ENCODE measurements at regions not wholly inside any gene's neighbourhood (a gene's known extent, or its start where the extent isn't known, plus 50 kb on each side); places are given as distances from the start of the nearest gene placed in this dataset.

DNA sequence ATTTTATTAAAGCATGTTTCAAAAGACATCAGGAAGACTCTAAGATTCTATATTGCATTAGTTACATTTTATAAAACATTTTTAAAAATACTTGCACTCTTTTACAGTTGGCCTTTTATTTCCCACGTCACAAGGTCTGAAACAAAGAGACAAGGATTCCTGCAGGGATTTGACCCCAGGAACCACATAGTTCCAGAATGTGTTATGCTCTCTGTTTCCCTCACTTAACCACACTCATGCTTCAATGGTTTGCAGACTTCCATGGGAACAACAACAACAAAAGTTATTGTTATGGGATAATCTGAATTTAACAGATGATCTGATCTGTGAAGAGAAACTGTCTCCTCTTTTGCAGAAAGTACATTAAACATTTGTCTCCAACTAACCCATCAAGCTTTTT, 104.3 kb upstream of the PPFIA2 start:
- no peak overlapping the region for H3K4me3 Mint-ChIP-seq (ENCODE audit: unreplicated experiment)
- no peak for DNase-seq (ENCODE audit: extremely low spot score, unreplicated experiment)
- H3K27ac Mint-ChIP-seq (ENCODE audit: unreplicated experiment): no peak overlapping the region
- H3K36me3 Mint-ChIP-seq (ENCODE audit: unreplicated experiment): no peaks in the 10 kb centered on the region
- no peaks in the 10 kb centered on the region for H3K9me3 Mint-ChIP-seq (ENCODE audit: unreplicated experiment)
- no peaks in the 10 kb centered on the region for H3K4me1 Mint-ChIP-seq (ENCODE audit: unreplicated experiment)
- TF ChIP-seq, protein P1, sequence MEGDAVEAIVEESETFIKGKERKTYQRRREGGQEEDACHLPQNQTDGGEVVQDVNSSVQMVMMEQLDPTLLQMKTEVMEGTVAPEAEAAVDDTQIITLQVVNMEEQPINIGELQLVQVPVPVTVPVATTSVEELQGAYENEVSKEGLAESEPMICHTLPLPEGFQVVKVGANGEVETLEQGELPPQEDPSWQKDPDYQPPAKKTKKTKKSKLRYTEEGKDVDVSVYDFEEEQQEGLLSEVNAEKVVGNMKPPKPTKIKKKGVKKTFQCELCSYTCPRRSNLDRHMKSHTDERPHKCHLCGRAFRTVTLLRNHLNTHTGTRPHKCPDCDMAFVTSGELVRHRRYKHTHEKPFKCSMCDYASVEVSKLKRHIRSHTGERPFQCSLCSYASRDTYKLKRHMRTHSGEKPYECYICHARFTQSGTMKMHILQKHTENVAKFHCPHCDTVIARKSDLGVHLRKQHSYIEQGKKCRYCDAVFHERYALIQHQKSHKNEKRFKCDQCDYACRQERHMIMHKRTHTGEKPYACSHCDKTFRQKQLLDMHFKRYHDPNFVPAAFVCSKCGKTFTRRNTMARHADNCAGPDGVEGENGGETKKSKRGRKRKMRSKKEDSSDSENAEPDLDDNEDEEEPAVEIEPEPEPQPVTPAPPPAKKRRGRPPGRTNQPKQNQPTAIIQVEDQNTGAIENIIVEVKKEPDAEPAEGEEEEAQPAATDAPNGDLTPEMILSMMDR (IDR thresholded peaks at IDR 0.05): no peak
- no peaks in the 10 kb centered on the region for H3K27me3 Mint-ChIP-seq (ENCODE audit: unreplicated experiment)

DNA sequence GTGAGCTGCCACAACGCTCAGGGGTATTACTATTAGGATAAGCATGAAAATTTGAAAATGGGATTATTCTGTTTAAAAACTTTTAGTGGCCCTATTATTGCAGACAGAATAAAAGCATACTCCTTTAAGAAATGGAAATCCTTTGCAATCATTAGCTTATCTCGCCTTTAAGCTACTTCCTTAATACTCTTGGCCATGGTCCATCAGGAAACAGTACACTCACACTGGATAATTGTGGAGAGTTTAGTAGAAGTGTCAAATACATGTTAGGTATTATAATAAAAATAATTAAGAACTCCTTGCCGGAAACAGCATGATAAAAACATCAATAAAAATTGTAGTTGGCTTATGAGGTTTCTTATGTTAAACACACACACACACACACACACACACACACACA, 100.4 kb upstream of the PPFIA2 start:
- Mint-ChIP-seq H3K9me3 (ENCODE audit: unreplicated experiment) (no peaks in the 10 kb centered on the region), H3K4me3 (ENCODE audit: unreplicated experiment) (no peak overlapping the region), H3K4me1 (ENCODE audit: unreplicated experiment) (no peaks in the 10 kb centered on the region), H3K27ac (ENCODE audit: unreplicated experiment) (no peak overlapping the region), H3K27me3 (ENCODE audit: unreplicated experiment) (no peaks in the 10 kb centered on the region), H3K36me3 (ENCODE audit: unreplicated experiment) (no peaks in the 10 kb centered on the region)
- no peak for DNase-seq (ENCODE audit: extremely low spot score, unreplicated experiment)
- TF ChIP-seq, protein P1 (IDR thresholded peaks at IDR 0.05): no peak

DNA sequence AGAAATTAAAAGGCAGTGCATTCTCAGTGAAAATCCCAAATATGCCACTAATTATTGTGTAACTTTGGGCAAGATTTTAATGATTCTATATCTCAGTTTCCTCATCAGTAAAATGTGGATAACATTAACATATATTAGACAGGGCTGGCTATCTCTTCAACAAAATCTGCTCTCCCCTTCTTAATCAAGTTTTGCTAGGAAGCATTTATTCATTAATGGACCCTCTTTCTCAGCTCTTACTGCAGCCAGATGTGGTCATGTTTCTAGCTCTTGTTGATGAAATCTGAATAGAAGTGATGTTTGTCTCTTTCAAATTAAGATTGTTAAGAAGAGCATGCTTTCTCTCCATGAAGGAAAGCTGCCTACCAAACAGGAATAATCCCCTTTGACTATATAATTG, 84.4 kb upstream of the PPFIA2 start:
- DNase-seq (ENCODE audit: extremely low spot score, unreplicated experiment): no peak
- Mint-ChIP-seq H3K4me3 (ENCODE audit: unreplicated experiment) (no peak overlapping the region), H3K9me3 (ENCODE audit: unreplicated experiment) (no peaks in the 10 kb centered on the region), H3K27ac (ENCODE audit: unreplicated experiment) (no peak overlapping the region), H3K36me3 (ENCODE audit: unreplicated experiment) (no peaks in the 10 kb centered on the region), H3K27me3 (ENCODE audit: unreplicated experiment) (peaks cover 15% of the 10 kb centered on the region), H3K4me1 (ENCODE audit: unreplicated experiment) (no peaks in the 10 kb centered on the region)
- TF ChIP-seq, protein P1 (IDR thresholded peaks at IDR 0.05): no peak

DNA sequence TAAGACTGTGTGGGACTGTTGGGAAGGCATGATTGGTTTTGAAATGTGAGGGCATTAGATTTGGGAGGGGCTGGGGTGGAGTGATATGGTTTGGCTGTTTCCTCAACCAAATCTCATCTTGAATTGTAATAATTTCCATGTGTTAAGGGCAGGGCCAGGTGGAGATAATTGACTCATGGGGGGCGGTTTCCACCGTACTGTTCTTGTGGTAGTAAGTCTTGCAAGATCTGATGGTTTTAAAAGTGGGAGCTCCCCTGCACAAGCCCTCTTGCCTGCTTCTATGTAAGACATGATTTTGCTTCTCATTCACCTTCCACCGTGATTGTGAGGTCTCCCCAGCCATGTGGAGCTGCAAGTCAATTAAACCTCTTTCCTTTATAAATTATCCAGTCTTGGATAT, 76.6 kb upstream of the PPFIA2 start:
- Mint-ChIP-seq H3K4me3 (ENCODE audit: unreplicated experiment) (no peak overlapping the region), H3K27ac (ENCODE audit: unreplicated experiment) (no peak overlapping the region), H3K9me3 (ENCODE audit: unreplicated experiment) (no peaks in the 10 kb centered on the region), H3K27me3 (ENCODE audit: unreplicated experiment) (peaks cover 7% of the 10 kb centered on the region), H3K36me3 (ENCODE audit: unreplicated experiment) (no peaks in the 10 kb centered on the region), H3K4me1 (ENCODE audit: unreplicated experiment) (no peaks in the 10 kb centered on the region)
- TF ChIP-seq, protein P1 (IDR thresholded peaks at IDR 0.05): no peak
- no peak for DNase-seq (ENCODE audit: extremely low spot score, unreplicated experiment)

DNA sequence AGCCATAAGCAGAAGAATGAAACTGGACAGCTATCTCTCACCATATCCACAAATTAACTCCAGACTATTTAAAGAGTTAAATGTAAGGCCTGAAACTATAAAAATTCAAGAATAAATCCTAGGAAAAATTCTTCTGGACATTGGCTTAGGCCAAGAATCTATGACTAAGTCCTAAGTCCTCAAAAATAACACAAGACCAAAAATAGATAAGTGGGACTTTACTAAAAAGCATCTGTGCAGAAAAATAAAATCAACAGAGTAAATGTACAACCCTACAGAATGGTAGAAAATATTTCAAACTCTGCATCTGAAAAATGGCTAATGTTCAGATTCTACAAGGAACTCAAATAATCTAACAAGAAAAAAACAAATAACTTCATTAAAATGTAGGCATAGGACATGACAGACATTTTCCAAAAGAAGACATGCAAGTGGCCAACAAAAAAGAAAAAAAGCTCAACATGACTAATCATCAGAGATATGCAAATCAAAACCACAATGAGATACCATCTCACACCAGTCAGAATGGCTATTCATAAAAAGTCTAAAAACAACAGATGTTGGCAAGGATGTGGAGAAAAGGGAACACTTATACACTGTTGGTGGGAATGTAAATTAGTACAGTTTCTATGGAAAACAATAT, 61.0 kb upstream of the PPFIA2 start:
- H3K27ac Mint-ChIP-seq (ENCODE audit: unreplicated experiment): no peak overlapping the region

More for the DNA sequence above, 61.0 kb upstream of the PPFIA2 start:
- Mint-ChIP-seq H3K4me1 (ENCODE audit: unreplicated experiment) (peaks cover 6% of the 10 kb centered on the region), H3K27me3 (ENCODE audit: unreplicated experiment) (no peaks in the 10 kb centered on the region), H3K4me3 (ENCODE audit: unreplicated experiment) (no peak overlapping the region), H3K36me3 (ENCODE audit: unreplicated experiment) (no peaks in the 10 kb centered on the region), H3K9me3 (ENCODE audit: unreplicated experiment) (peaks cover 15% of the 10 kb centered on the region)
- no peak for DNase-seq (ENCODE audit: extremely low spot score, unreplicated experiment)
- TF ChIP-seq, protein P1 (IDR thresholded peaks at IDR 0.05): no peak

All from osteocyte (in vitro differentiated cells).